ENCODE measurements at regions not wholly inside any gene's neighbourhood (a gene's known extent, or its start where the extent isn't known, plus 50 kb on each side); places are given as distances from the start of the nearest gene placed in this dataset.

- TF ChIP-seq CTCF (conservative IDR thresholded peaks at IDR 0.05; ENCODE audit: low read length) (no peak), EZH2phosphoT487 (IDR thresholded peaks at IDR 0.05; ENCODE audit: borderline replicate concordance, low read depth, low read length) (no peak)
Measured at GRCh38 chr18:69257861-69258458, 142.7 kb upstream of the DOK6 start.
